GM10266 (cell line): ENCODE measurements at regions not wholly inside any gene's neighbourhood (a gene's known extent, or its start where the extent isn't known, plus 50 kb on each side); places are given as distances from the start of the nearest gene placed in this dataset.
"Not testable (repeated sequence)": the region's sequence is repeated elsewhere in the genome, so short reads cannot be mapped to it uniquely, and the experiment has no call there.

Source experiments
- DNase-seq: peaks from one replicate; pipeline ENCODE4 v3.0.0; 2012; ENCODE audit errors: extremely low spot score
- CTCF ChIP-seq: IDR thresholded peaks from 2 replicates; pipeline ENCODE4 v1.5.1; 2012; ENCODE audit warnings: mild to moderate bottlenecking, low read depth; ENCODE audit not compliant: control insufficient read depth, insufficient read depth; ENCODE audit errors: missing control alignments

GRCh38 chr6:146985966-146986365 lies 218.3 kb upstream of the STXBP5 start:
- no peak for TF ChIP-seq CTCF
- DNase-seq = no peak

- not testable (repeated sequence) for DNase-seq
Measured at GRCh38 chr6:146987938-146988337, 216.3 kb upstream of the STXBP5 start.

GRCh38 chr6:146989860-146990259 lies 214.4 kb upstream of the STXBP5 start:
- DNase-seq = no peak
- no peak for TF ChIP-seq CTCF

GRCh38 chr6:146990284-146990683 lies 213.9 kb upstream of the STXBP5 start:
- no peak for TF ChIP-seq CTCF
- no peak for DNase-seq

GRCh38 chr6:146990821-146991798 lies 213.1 kb upstream of the STXBP5 start:
- no peak for DNase-seq
- no peak for TF ChIP-seq CTCF

GRCh38 chr6:146997062-146997461 lies 207.2 kb upstream of the STXBP5 start:
- no peak for DNase-seq
- TF ChIP-seq CTCF = no peak

- TF ChIP-seq CTCF = no peak
- no peak for DNase-seq
Measured at GRCh38 chr6:146999766-147000165, 204.5 kb upstream of the STXBP5 start.
